ENCODE measurements at regions not wholly inside any gene's neighbourhood (a gene's known extent, or its start where the extent isn't known, plus 50 kb on each side); places are given as distances from the start of the nearest gene placed in this dataset.

- no peak for DNase-seq
These were observed 521.8 kb downstream of the MIAT start for GRCh38 chr22:27179161-27179560.

- DNase-seq, result no peak
These were observed 524.1 kb downstream of the MIAT start for GRCh38 chr22:27181537-27181936.

- no peak for DNase-seq
These were observed 526.1 kb downstream of the MIAT start for GRCh38 chr22:27183474-27183873.

- no peak for DNase-seq
These were observed 527.8 kb downstream of the MIAT start for GRCh38 chr22:27185099-27185709.

GRCh38 chr22:27185760-27186302 is 528.4 kb downstream of the MIAT start:
- no peak for DNase-seq

- DNase-seq, result no peak
These were observed 529.3 kb downstream of the MIAT start for GRCh38 chr22:27186643-27187042.

- no peak for DNase-seq
These were observed 534.9 kb downstream of the MIAT start for GRCh38 chr22:27192135-27192829.

- no peak for DNase-seq
These were observed 535.8 kb downstream of the MIAT start for GRCh38 chr22:27193215-27193614.

GRCh38 chr22:27193636-27194035 is 536.2 kb downstream of the MIAT start:
- no peak for DNase-seq

- DNase-seq, result no peak
These were observed 536.8 kb downstream of the MIAT start for GRCh38 chr22:27194096-27194748.

- peak; percentile 38 for DNase-seq
These were observed 537.7 kb downstream of the MIAT start for GRCh38 chr22:27195094-27195493.

- DNase-seq, result no peak
These were observed 538.1 kb downstream of the MIAT start for GRCh38 chr22:27195494-27195893.

- DNase-seq, result peak; percentile 76
These were observed 539.2 kb downstream of the MIAT start for GRCh38 chr22:27196606-27197005.

GRCh38 chr22:27197052-27197451 is 539.7 kb downstream of the MIAT start:
- DNase-seq, result no peak

- no peak for DNase-seq
These were observed 540.2 kb downstream of the MIAT start for GRCh38 chr22:27197618-27198017.

GRCh38 chr22:27198518-27199035 is 541.2 kb downstream of the MIAT start:
- no peak for DNase-seq

GRCh38 chr22:27199354-27199753 is 542.0 kb downstream of the MIAT start:
- DNase-seq, result no peak

GRCh38 chr22:27201276-27201675 is 543.9 kb downstream of the MIAT start:
- DNase-seq, result no peak

- no peak for DNase-seq
These were observed 544.4 kb downstream of the MIAT start for GRCh38 chr22:27201741-27202140.

GRCh38 chr22:27203276-27203660 is 545.9 kb downstream of the MIAT start:
- no peak for DNase-seq

- no peak for DNase-seq
These were observed 546.9 kb downstream of the MIAT start for GRCh38 chr22:27204280-27204679.

GRCh38 chr22:27204817-27205216 is 547.4 kb downstream of the MIAT start:
- no peak for DNase-seq
